Chondrocyte (in vitro differentiated cells): ENCODE measurements at regions not wholly inside any gene's neighbourhood (a gene's known extent, or its start where the extent isn't known, plus 50 kb on each side); places are given as distances from the start of the nearest gene placed in this dataset.

Source experiments
- DNase-seq: peaks from one replicate; pipeline ENCODE4 v3.0.0; 2021; ENCODE audit warnings: mixed read lengths, low spot score
- H3K27ac Mint-ChIP-seq: one replicate; pipeline ENCODE4 v1.8.0; 2021; ENCODE audit warnings: mild to moderate bottlenecking, moderate library complexity, mixed read lengths; ENCODE audit not compliant: unreplicated experiment
- H3K27me3 Mint-ChIP-seq: 2 replicates; pipeline ENCODE4 v1.8.0; 2021; ENCODE audit warnings: low read depth, mixed read lengths
- H3K36me3 Mint-ChIP-seq: 2 replicates; pipeline ENCODE4 v1.8.0; 2021; ENCODE audit warnings: low read depth, mixed read lengths
- H3K4me1 Mint-ChIP-seq: 2 replicates; pipeline ENCODE4 v1.8.0; 2021; ENCODE audit warnings: low read depth, mild to moderate bottlenecking, mixed read lengths
- H3K4me3 Mint-ChIP-seq: one replicate; pipeline ENCODE4 v1.8.0; 2021; ENCODE audit warnings: mild to moderate bottlenecking, moderate library complexity, mixed read lengths; ENCODE audit not compliant: unreplicated experiment
- H3K9me3 Mint-ChIP-seq: 2 replicates; pipeline ENCODE4 v1.8.0; 2021; ENCODE audit warnings: low read depth, mixed read lengths
- TF ChIP-seq, protein P1 (sequence below): fragments of 200-600 bp; sonication (generic); IDR thresholded peaks from 2 replicates; pipeline ENCODE4 v1.5.0; 2021; ENCODE audit warnings: antibody characterized with exemption, mild to moderate bottlenecking, moderate library complexity

DNA sequence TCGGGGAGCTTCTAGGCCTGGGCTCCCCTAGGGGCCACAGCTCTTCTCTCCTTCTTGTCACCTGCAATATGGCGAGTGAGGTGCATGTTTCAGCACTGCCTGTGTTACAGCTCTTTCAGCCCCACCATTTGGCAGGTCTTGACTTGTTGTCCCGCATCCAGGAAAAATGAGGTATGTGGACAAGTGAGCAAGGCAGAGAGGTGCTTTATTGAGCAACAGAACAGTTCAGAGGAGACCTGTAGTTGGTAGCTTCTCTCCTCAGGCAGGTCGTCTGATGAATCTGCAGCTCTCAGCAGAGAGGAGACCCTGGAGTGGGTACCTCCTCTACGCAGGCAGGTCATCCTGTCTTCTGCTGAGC is 208.2 kb upstream of the USP25 start:
- no peak for DNase-seq
- TF ChIP-seq, protein P1, sequence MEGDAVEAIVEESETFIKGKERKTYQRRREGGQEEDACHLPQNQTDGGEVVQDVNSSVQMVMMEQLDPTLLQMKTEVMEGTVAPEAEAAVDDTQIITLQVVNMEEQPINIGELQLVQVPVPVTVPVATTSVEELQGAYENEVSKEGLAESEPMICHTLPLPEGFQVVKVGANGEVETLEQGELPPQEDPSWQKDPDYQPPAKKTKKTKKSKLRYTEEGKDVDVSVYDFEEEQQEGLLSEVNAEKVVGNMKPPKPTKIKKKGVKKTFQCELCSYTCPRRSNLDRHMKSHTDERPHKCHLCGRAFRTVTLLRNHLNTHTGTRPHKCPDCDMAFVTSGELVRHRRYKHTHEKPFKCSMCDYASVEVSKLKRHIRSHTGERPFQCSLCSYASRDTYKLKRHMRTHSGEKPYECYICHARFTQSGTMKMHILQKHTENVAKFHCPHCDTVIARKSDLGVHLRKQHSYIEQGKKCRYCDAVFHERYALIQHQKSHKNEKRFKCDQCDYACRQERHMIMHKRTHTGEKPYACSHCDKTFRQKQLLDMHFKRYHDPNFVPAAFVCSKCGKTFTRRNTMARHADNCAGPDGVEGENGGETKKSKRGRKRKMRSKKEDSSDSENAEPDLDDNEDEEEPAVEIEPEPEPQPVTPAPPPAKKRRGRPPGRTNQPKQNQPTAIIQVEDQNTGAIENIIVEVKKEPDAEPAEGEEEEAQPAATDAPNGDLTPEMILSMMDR = no peak

DNA sequence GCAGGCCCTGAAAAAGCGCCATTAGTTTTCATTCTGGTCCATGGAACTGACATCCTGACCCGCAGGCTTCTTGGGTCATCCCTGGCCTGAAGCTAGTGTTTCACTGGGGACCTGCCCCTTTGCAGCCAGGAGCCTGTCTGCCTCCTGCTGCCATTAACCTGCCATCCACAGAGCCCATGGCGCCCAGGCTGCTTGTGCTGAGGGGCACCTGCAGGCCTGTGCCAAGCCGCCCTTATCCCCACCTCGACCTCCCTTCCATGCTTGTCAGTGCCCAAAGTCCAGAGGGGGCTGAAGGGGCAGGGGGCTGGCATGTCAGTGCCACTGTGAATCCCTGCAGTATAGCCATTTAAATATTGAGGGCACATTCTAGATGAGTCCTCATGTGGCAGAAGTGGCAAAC is 207.6 kb upstream of the USP25 start:
- H3K4me1 Mint-ChIP-seq = no peaks in the 10 kb centered on the region
- DNase-seq = no peak
- no peaks in the 10 kb centered on the region for H3K36me3 Mint-ChIP-seq
- TF ChIP-seq, protein P1 = no peak
- H3K4me3 Mint-ChIP-seq = no peak overlapping the region
- peaks cover 16% of the 10 kb centered on the region for H3K27me3 Mint-ChIP-seq
- no peak overlapping the region for H3K27ac Mint-ChIP-seq
- H3K9me3 Mint-ChIP-seq = no peaks in the 10 kb centered on the region

More for the DNA sequence above, 208.2 kb upstream of the USP25 start:
- peaks cover 13% of the 10 kb centered on the region for H3K27me3 Mint-ChIP-seq
- H3K27ac Mint-ChIP-seq = no peak overlapping the region
- no peaks in the 10 kb centered on the region for H3K4me1 Mint-ChIP-seq
- H3K9me3 Mint-ChIP-seq = no peaks in the 10 kb centered on the region
- H3K4me3 Mint-ChIP-seq = no peak overlapping the region
- no peaks in the 10 kb centered on the region for H3K36me3 Mint-ChIP-seq

DNA sequence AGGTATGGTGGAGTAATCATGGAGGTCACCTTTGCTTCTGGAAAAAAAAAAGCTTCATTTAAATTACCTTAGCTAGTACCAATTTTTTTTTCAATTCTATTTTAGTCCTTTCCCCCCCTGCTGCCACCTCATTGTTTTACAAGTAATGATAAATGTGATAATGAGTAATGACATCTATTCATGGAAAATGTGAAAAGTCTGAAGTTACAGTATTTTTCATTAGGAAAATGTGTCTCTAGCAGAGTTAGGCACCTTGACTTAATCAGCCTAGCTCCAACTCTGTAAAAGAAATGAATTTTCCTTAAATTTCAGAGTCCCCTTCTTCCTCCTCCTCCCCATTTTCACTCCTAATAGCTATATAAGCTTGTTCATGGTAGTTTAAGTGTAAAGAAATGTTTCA is 204.9 kb upstream of the USP25 start:
- Mint-ChIP-seq H3K27me3 (peaks cover 26% of the 10 kb centered on the region), H3K27ac (no peak overlapping the region), H3K4me3 (no peak overlapping the region), H3K9me3 (peaks cover 1% of the 10 kb centered on the region), H3K36me3 (no peaks in the 10 kb centered on the region), H3K4me1 (no peaks in the 10 kb centered on the region)
- DNase-seq = no peak
- TF ChIP-seq, protein P1 = no peak

DNA sequence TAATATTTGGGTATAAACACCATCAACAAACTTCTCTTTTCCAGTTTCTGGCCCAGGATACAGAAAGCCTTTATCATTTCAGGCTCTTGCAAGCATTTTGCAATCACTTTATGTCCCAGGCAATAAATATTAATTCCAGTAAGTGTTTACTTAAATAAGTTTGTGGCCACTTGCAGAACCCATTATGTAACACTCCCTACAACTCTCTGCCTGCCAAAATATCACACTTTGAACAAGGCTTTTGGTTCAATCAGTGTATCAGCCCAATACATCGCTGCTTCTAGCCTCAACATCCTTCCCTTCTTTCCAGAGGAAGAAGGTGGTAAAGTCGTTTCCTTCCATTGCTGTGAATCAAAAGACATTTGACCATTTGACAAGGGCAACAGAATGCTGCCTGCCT is 203.0 kb upstream of the USP25 start:
- Mint-ChIP-seq H3K27ac (no peak overlapping the region), H3K36me3 (no peaks in the 10 kb centered on the region), H3K4me3 (no peak overlapping the region), H3K9me3 (peaks cover 7% of the 10 kb centered on the region), H3K27me3 (peaks cover 29% of the 10 kb centered on the region), H3K4me1 (no peaks in the 10 kb centered on the region)
- TF ChIP-seq, protein P1 = no peak
- DNase-seq = no peak

DNA sequence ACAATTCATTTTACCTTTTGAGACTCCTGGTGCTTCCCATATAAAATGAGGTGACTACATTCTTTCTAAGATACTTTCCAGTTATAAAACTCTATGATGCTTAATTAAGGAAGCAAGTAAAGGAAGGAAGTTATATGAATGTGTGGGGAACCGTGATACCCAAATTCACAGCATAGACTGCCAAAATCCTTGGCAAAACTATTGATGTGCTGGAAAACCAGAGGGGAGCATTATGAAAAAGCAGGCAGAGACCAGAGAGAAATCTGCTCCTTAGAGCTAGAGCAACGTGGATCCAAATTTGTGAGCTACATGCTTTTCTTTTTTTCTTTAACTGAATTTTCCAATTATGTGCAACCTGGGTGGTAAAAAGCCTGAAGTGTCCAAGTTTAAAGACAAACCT is 201.4 kb upstream of the USP25 start:
- Mint-ChIP-seq H3K27me3 (peaks cover 31% of the 10 kb centered on the region), H3K36me3 (no peaks in the 10 kb centered on the region), H3K27ac (no peak overlapping the region), H3K4me1 (no peaks in the 10 kb centered on the region), H3K4me3 (no peak overlapping the region), H3K9me3 (peaks cover 7% of the 10 kb centered on the region)
- TF ChIP-seq, protein P1 = no peak
- no peak for DNase-seq
